Psoas muscle (tissue), 7 donors: ENCODE measurements at regions not wholly inside any gene's neighbourhood (a gene's known extent, or its start where the extent isn't known, plus 50 kb on each side); places are given as distances from the start of the nearest gene placed in this dataset.
"Not testable (repeated sequence)": the region's sequence is repeated elsewhere in the genome, so short reads cannot be mapped to it uniquely, and the experiment has no call there.

ENCODE experiments used
- ATAC-seq, 4 donors: fragments of 200-7000 bp; cut with Tn5 transposase; one replicate each; pipeline ENCODE4 v1.9.1; 2020; ENCODE audit warnings: moderate library complexity in 3 of 4, mild to moderate bottlenecking in 2 of 4
- DNase-seq, 2 donors: peaks; one replicate each; pipeline ENCODE4 v3.0.0-alpha.2; 2020
- H3K27ac ChIP-seq: fragments of 200-600 bp; one replicate; pipeline ENCODE4 v1.8.0; 2022
- H3K27me3 ChIP-seq, 3 donors: fragments of 200-600 bp in 1 of 3; one replicate each; pipeline versions ENCODE4 v1.6.1 to v1.8.0; 2013 to 2022; ENCODE audit warnings: low read length in 2 of 3, mild to moderate bottlenecking in 2 of 3, moderate library complexity in 1 of 3; ENCODE audit not compliant: insufficient read depth in 3 of 3
- H3K36me3 ChIP-seq, 2 donors: fragments of 200-600 bp in 1 of 2; one replicate each; pipeline versions ENCODE4 v1.6.1 to v1.8.0; 2013 to 2022; ENCODE audit warnings: low read depth in 1 of 2, mild to moderate bottlenecking in 1 of 2, moderate library complexity in 1 of 2; ENCODE audit not compliant: insufficient read depth in 1 of 2
- H3K4me1 ChIP-seq: fragments of 200-600 bp; one replicate; pipeline ENCODE4 v1.8.0; 2022
- H3K4me3 ChIP-seq: fragments of 200-600 bp; one replicate; pipeline ENCODE4 v1.8.0; 2022; ENCODE audit warnings: mild to moderate bottlenecking
- H3K9me3 ChIP-seq: fragments of 200-600 bp; one replicate; pipeline ENCODE4 v1.8.0; 2022
- WGBS, 3 donors: extraction: QIAGEN DNeasy Blood & Tissue Kit; methylation state at CpG; one replicate each; pipeline versions ENCODE4 v1.1.6 to v1.1.7; 2013; 5-methylcytosine and 5-hydroxymethylcytosine counted together
- intact Hi-C, 2 donors: fragments of 100-400 bp; cut with DNase I; formaldehyde crosslinking; loops; one replicate each; pipeline versions ENCODE4 v1.11.0 to v1.14.2; 2022
- TF ChIP-seq, protein P1 (sequence below): fragments of 200-600 bp; IDR thresholded peaks from one replicate; pipeline ENCODE4 v1.8.0; 2022; ENCODE audit warnings: antibody characterized with exemption
- donor health status: healthy with polysubstance abuse.
- donor health status: DM: no; HTN: no; CAD: no; lungs with moderate emphysema.
- donor health status: Bipolar disorder and iron deficiency.
- donor health status: healthy.
- donor health status: DM: yes; HTN: yes; CAD: no.
- donor health status: DM: no; HTN: no; CAD: no.
- donor health status: DM: yes; HTN: yes; CAD: no.

DNA sequence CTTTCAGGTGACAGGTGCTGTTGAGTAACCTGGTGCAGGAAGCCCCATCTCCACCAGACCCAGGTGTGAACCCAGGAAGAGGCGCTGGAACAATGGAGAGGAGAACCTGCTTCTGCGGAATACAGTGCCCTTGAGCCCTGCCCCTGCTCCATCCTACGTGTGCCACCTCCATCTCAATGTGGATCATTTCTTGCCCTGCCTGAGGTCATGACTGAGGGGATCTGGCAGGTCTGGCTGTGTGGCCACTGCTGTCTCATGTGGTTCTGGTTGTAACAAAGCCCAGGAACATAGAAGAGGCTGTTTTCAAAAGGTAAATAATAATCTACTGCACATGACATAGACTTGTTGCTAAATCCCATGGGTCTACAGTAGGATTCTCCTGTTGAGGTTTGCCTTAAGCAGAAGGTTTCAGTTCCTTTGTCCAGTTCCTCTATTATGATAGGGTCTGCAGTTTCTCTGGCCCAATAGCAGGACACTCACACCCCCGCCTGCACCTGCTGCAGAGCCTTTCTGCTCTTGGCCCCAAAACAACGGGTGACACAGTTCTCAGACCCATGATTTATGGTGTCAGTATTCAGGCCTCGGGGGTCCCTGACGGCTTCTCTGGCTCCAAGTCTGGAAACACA is 113.5 kb upstream of the IGLL5 start:
- DNase-seq (no peak), ATAC-seq (no peak)
- Histone ChIP-seq H3K27me3 (no peaks in the 10 kb centered on the region), H3K4me3 (no peak overlapping the region), H3K4me1 (no peaks in the 10 kb centered on the region), H3K9me3 (no peaks in the 10 kb centered on the region), H3K27ac (no peak overlapping the region), H3K36me3 (no peaks in the 10 kb centered on the region)
- WGBS, 3 donors = 56 to 60% (median 59%) methylated on average over 7 of the region's 7 CpGs
- TF ChIP-seq, protein P1, sequence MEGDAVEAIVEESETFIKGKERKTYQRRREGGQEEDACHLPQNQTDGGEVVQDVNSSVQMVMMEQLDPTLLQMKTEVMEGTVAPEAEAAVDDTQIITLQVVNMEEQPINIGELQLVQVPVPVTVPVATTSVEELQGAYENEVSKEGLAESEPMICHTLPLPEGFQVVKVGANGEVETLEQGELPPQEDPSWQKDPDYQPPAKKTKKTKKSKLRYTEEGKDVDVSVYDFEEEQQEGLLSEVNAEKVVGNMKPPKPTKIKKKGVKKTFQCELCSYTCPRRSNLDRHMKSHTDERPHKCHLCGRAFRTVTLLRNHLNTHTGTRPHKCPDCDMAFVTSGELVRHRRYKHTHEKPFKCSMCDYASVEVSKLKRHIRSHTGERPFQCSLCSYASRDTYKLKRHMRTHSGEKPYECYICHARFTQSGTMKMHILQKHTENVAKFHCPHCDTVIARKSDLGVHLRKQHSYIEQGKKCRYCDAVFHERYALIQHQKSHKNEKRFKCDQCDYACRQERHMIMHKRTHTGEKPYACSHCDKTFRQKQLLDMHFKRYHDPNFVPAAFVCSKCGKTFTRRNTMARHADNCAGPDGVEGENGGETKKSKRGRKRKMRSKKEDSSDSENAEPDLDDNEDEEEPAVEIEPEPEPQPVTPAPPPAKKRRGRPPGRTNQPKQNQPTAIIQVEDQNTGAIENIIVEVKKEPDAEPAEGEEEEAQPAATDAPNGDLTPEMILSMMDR = no peak
- intact Hi-C loops = no loop called here

DNA sequence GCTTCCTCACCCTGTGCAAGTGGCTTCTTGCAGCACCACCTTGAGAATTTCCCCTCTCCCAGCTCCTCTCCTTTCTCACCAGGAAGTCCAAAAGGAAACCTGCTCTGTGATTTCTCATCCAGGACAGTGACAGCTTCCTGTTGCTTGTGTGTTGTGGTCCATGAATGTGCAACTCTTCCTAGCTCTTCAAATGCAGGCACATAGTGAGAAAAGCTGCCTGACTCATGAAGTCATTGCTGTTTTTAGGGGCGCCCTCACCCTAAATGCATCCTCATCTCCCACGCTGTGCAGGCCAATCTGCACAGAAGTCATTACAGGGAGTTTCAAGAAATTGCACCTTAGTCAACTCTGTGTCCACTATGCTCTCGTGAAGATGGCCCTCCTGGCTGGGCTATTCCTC is 112.9 kb upstream of the IGLL5 start:
- H3K27ac ChIP-seq, H3K36me3 ChIP-seq, ATAC-seq, intact Hi-C loops, DNase-seq, H3K4me1 ChIP-seq, H3K27me3 ChIP-seq, H3K4me3 ChIP-seq, H3K9me3 ChIP-seq: not testable (repeated sequence)
- WGBS, 3 donors = 80 to 92% (median 84%) methylated on average over 3 of the region's 3 CpGs

DNA sequence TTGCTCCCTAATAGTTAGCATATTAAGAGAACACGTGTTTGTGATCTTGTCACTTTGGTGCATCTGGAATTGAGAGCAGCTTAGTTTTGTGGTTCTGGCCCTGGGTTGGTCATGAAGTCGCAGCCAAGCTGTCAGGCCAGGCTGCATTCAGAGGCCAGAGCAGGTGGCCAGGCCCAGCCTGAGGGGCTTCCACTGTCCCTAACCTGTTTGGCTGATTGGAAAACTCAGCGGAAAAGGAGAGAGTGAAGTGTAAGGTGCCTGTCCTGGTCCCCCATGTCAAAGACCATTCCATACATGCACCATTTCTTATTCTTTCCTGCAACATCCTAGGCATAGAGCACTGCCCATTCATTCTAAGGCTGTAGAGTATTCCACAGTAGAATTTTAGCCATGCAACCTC is 111.5 kb upstream of the IGLL5 start:
- DNase-seq = no peak
- no peak for ATAC-seq
- Histone ChIP-seq H3K36me3 (no peaks in the 10 kb centered on the region), H3K27me3 (peaks cover 0 to 7% (median 0%) of the 10 kb centered on the region in 3 donors), H3K27ac (no peak overlapping the region), H3K4me1 (no peaks in the 10 kb centered on the region), H3K4me3 (no peak overlapping the region), H3K9me3 (no peaks in the 10 kb centered on the region)
- intact Hi-C loops = no loop called here
- TF ChIP-seq, protein P1 = no peak
- WGBS, 3 donors = 84 to 86% (median 84%) methylated on average over 3 of the region's 3 CpGs

DNA sequence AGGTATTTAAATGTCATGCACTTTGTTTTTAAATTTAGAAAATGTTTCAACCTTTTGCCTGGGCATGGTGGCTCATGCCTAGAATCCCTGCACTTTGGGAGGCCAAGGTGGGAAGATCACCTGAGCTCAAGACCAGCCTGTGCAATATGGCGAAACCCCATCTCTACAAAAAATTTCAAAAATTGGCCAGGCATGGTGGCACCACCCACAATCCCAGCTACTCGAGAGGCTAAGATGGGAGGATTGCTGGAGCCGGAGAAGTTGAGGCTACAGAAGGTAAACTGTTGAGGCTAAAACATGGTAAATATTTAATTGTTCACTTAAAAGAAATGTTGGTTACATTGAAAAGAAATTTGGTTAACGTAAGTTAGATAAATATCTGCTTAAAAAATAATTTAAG is 108.4 kb upstream of the IGLL5 start:
- no peaks in the 10 kb centered on the region for H3K9me3 ChIP-seq
- DNase-seq = no peak
- no peak overlapping the region for H3K4me3 ChIP-seq
- H3K36me3 ChIP-seq = no peaks in the 10 kb centered on the region
- ATAC-seq = no peak
- TF ChIP-seq, protein P1 = no peak
- intact Hi-C loops = no loop called here
- H3K27me3 ChIP-seq = peaks cover 0 to 11% (median 0%) of the 10 kb centered on the region in 3 donors
- WGBS, 3 donors = 89 to 90% (median 89%) methylated on average over 4 of the region's 4 CpGs
- no peaks in the 10 kb centered on the region for H3K4me1 ChIP-seq
- H3K27ac ChIP-seq = no peak overlapping the region

DNA sequence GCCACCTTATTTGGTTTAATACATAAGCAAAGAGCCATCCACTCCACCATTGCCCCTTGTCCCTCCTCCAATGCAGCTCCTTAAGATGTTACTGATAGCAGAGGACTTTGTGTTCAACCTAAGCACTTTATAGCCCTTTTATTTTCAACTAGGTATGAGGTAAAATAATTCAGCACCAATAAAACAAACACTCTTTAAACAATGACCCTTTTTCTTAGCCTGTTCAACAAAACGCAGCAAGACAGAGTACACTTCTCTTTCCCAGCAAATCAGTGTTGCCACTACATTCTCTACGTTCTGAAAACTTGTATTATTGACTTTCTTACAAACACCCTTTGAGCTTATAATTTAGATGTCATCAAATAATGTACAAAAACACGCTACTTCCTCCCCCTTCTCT is 104.0 kb upstream of the IGLL5 start:
- no peak overlapping the region for H3K27ac ChIP-seq
- ATAC-seq (no peak), DNase-seq (no peak)
- H3K9me3 ChIP-seq = no peaks in the 10 kb centered on the region
- TF ChIP-seq, protein P1 = no peak
- H3K36me3 ChIP-seq = no peaks in the 10 kb centered on the region
- 59 to 72% (median 70%) methylated on average over 3 of the region's 3 CpGs for WGBS, 3 donors
- intact Hi-C loops = no loop called here
- peaks cover 0 to 11% (median 1%) of the 10 kb centered on the region in 3 donors for H3K27me3 ChIP-seq
- H3K4me3 ChIP-seq = no peak overlapping the region
- H3K4me1 ChIP-seq = no peaks in the 10 kb centered on the region
